ENCODE measurements at regions not wholly inside any gene's neighbourhood (a gene's known extent, or its start where the extent isn't known, plus 50 kb on each side); places are given as distances from the start of the nearest gene placed in this dataset.

DNA sequence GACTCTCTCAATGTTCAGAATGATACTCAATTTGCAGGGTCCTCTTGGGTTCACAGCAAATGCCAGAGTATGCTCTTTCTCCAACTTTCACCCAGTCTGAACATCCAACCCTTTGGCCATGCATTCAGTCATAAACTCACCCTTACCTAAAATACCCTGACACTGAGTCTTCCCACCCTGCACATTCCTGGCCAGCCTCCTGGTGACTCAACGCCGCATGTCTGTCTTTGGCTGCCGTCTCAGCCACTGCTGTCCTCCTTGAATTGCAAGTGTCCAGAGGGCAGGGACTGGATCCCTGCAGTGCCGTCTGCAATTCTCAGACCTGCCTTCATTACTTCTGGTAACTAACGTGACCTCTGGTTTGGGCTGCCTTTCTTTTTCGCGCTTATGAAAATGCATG, 593.4 kb downstream of the QKI start:
- TF ChIP-seq, protein P1, sequence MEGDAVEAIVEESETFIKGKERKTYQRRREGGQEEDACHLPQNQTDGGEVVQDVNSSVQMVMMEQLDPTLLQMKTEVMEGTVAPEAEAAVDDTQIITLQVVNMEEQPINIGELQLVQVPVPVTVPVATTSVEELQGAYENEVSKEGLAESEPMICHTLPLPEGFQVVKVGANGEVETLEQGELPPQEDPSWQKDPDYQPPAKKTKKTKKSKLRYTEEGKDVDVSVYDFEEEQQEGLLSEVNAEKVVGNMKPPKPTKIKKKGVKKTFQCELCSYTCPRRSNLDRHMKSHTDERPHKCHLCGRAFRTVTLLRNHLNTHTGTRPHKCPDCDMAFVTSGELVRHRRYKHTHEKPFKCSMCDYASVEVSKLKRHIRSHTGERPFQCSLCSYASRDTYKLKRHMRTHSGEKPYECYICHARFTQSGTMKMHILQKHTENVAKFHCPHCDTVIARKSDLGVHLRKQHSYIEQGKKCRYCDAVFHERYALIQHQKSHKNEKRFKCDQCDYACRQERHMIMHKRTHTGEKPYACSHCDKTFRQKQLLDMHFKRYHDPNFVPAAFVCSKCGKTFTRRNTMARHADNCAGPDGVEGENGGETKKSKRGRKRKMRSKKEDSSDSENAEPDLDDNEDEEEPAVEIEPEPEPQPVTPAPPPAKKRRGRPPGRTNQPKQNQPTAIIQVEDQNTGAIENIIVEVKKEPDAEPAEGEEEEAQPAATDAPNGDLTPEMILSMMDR (optimal IDR thresholded peaks at IDR 0.05 in 1 of 3, IDR thresholded peaks at IDR 0.05 in 1 of 3, conservative IDR thresholded peaks at IDR 0.05 in 1 of 3; ENCODE audit: extremely low read depth in 1 of 3, insufficient read depth in 2 of 3, low read length in 3 of 3) = no peak
- no peak for TF ChIP-seq EZH2 (IDR thresholded peaks at IDR 0.05; ENCODE audit: low read length)

Data from keratinocyte (primary cell).